ENCODE measurements at regions not wholly inside any gene's neighbourhood (a gene's known extent, or its start where the extent isn't known, plus 50 kb on each side); places are given as distances from the start of the nearest gene placed in this dataset.

GRCh38 chr4:107133965-107134653, 98.0 kb upstream of the DKK2 start:
- Mint-ChIP-seq H3K36me3 (ENCODE audit: unreplicated experiment) (no peaks in the 10 kb centered on the region), H3K27me3 (ENCODE audit: unreplicated experiment) (peaks cover 2% of the 10 kb centered on the region), H3K9me3 (ENCODE audit: unreplicated experiment) (no peaks in the 10 kb centered on the region), H3K4me1 (ENCODE audit: low read depth, unreplicated experiment) (no peaks in the 10 kb centered on the region), H3K4me3 (ENCODE audit: unreplicated experiment) (no peak overlapping the region), H3K27ac (ENCODE audit: unreplicated experiment) (no peak overlapping the region)
- no peak for DNase-seq
- TF ChIP-seq CTCF (IDR thresholded peaks at IDR 0.05; ENCODE audit: partially characterized antibody, unreplicated experiment) = no peak

DNA sequence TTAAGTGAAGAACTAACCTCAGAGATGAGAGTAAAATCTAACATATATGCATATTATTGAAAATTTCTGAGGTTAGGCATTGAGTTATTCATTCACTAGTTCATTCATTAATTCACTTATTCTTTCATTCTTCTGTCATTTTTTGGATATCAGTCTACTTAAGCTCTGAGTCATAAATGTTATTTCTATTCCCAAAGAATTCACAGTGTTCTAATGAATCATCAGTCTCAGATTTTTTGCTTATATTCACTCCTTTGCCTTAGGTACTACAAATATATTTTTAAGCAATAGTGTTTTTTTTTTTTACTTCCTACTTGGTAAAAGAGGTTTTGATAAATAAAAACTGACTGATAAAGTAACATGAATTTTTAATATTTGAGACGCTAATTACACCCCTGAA, 95.2 kb upstream of the DKK2 start:
- H3K4me1 Mint-ChIP-seq (ENCODE audit: low read depth, unreplicated experiment) = no peaks in the 10 kb centered on the region
- H3K36me3 Mint-ChIP-seq (ENCODE audit: unreplicated experiment) = no peaks in the 10 kb centered on the region
- H3K9me3 Mint-ChIP-seq (ENCODE audit: unreplicated experiment) = no peaks in the 10 kb centered on the region
- no peak overlapping the region for H3K27ac Mint-ChIP-seq (ENCODE audit: unreplicated experiment)
- H3K4me3 Mint-ChIP-seq (ENCODE audit: unreplicated experiment) = no peak overlapping the region
- no peak for TF ChIP-seq CTCF (IDR thresholded peaks at IDR 0.05; ENCODE audit: partially characterized antibody, unreplicated experiment)
- no peak for DNase-seq
- peaks cover 2% of the 10 kb centered on the region for H3K27me3 Mint-ChIP-seq (ENCODE audit: unreplicated experiment)

DNA sequence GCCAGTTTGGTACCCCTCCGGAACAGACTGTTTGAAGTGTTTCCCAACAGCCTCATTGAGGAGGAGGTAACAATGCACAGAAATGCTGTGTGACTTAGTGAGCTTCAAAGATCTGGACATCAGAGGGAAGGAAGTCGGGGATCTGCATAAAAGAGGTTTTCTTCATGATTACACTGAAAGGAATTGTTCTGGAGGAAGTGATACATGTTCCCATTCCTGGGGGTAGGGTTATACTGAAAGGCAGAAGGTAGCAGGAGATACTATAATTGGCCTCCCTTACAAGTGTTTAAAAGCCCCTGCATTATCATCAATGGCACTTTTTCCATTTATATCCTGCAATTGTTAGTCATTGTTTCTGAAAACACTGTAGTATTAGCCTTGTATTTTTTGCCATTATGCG, 94.0 kb upstream of the DKK2 start:
- Mint-ChIP-seq H3K36me3 (ENCODE audit: unreplicated experiment) (no peaks in the 10 kb centered on the region), H3K4me3 (ENCODE audit: unreplicated experiment) (no peak overlapping the region), H3K27ac (ENCODE audit: unreplicated experiment) (no peak overlapping the region), H3K27me3 (ENCODE audit: unreplicated experiment) (peaks cover 2% of the 10 kb centered on the region), H3K4me1 (ENCODE audit: low read depth, unreplicated experiment) (no peaks in the 10 kb centered on the region), H3K9me3 (ENCODE audit: unreplicated experiment) (no peaks in the 10 kb centered on the region)
- no peak for TF ChIP-seq CTCF (IDR thresholded peaks at IDR 0.05; ENCODE audit: partially characterized antibody, unreplicated experiment)
- DNase-seq = no peak

DNA sequence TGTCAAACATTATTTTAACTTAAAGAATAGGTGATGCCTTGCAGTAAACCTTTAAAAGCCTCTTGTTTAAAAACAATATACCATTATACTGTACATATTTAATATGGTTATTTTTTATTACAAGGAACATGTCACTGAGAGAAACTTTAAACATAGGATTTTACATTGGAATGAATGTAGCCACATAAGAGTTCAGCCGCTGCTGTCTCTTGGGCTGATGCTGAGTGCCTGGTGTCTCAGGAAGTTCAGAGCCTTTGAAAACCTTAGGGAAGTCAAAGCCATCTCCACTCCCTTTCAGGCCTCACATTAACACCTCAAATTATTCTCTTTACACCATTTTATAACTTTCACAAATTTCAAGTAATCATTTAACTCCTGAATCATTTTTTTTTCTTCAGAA, 93.5 kb upstream of the DKK2 start:
- Mint-ChIP-seq H3K27ac (ENCODE audit: unreplicated experiment) (no peak overlapping the region), H3K27me3 (ENCODE audit: unreplicated experiment) (no peaks in the 10 kb centered on the region), H3K4me3 (ENCODE audit: unreplicated experiment) (no peak overlapping the region), H3K9me3 (ENCODE audit: unreplicated experiment) (no peaks in the 10 kb centered on the region), H3K4me1 (ENCODE audit: low read depth, unreplicated experiment) (no peaks in the 10 kb centered on the region), H3K36me3 (ENCODE audit: unreplicated experiment) (no peaks in the 10 kb centered on the region)
- TF ChIP-seq CTCF (IDR thresholded peaks at IDR 0.05; ENCODE audit: partially characterized antibody, unreplicated experiment) = no peak
- no peak for DNase-seq

DNA sequence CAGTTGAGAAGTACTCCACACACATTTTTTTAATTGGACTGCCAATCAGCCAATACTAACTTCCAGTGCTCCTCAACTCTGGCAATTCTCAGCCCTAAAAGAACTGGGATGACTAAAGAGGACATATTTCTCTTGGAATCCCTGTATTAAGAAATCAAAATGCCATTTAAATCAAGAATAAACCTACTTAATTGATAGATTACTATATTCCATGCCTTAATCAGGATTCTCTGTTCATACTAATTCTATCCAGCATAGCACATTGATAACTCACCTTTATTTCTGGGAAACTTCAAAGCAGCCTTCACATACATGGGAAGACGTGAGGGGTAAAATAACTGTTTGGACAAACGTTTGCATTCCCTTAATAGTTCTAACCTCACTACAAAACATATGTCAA, 93.0 kb upstream of the DKK2 start:
- no peak overlapping the region for H3K27ac Mint-ChIP-seq (ENCODE audit: unreplicated experiment)
- no peaks in the 10 kb centered on the region for H3K9me3 Mint-ChIP-seq (ENCODE audit: unreplicated experiment)
- no peak for DNase-seq
- no peak overlapping the region for H3K4me3 Mint-ChIP-seq (ENCODE audit: unreplicated experiment)
- TF ChIP-seq CTCF (IDR thresholded peaks at IDR 0.05; ENCODE audit: partially characterized antibody, unreplicated experiment) = no peak
- H3K27me3 Mint-ChIP-seq (ENCODE audit: unreplicated experiment) = no peaks in the 10 kb centered on the region
- H3K36me3 Mint-ChIP-seq (ENCODE audit: unreplicated experiment) = no peaks in the 10 kb centered on the region
- no peaks in the 10 kb centered on the region for H3K4me1 Mint-ChIP-seq (ENCODE audit: low read depth, unreplicated experiment)
